HG02798 (cell line): ENCODE measurements at regions not wholly inside any gene's neighbourhood (a gene's known extent, or its start where the extent isn't known, plus 50 kb on each side); places are given as distances from the start of the nearest gene placed in this dataset.

ENCODE experiments used
- ATAC-seq: cut with Tn5 transposase; IDR thresholded peaks from one replicate; pipeline ENCODE4 v1.9.1; 2021; ENCODE audit warnings: mild to moderate bottlenecking; ENCODE audit not compliant: unreplicated experiment, poor library complexity

DNA sequence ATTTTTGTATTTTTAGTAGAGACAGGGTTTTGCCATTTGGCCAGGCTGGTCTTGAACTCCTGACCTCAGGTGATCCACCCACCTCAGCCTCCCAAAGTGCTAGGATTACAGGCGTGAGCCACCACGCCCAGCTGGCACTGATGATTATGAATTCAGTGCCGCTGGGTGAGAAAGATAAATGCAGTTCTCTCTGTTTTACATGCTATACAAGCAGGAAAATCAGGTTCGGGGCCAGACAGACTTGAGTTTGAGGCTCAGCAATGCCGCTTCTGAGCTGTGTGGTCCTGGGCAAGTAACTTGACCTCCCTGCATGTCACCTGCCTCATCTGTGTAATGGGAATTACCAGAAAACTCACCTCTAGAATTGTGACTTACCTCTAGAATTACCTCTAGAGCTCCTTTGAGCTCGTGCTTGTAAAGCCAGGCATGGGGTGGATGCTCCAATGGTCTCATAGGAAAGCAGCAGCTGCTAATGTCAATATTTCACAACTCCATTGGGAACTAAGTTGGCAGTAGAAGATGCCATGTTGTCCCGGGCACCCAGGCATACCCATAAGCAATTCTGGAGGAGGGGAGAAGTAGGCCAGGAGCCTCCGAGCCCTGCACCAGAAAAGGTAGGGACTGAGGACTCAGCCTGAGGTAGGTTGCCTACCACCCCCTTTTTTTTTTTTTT lies 119.8 kb upstream of the SLC25A33 start:
- ATAC-seq, result no peak

DNA sequence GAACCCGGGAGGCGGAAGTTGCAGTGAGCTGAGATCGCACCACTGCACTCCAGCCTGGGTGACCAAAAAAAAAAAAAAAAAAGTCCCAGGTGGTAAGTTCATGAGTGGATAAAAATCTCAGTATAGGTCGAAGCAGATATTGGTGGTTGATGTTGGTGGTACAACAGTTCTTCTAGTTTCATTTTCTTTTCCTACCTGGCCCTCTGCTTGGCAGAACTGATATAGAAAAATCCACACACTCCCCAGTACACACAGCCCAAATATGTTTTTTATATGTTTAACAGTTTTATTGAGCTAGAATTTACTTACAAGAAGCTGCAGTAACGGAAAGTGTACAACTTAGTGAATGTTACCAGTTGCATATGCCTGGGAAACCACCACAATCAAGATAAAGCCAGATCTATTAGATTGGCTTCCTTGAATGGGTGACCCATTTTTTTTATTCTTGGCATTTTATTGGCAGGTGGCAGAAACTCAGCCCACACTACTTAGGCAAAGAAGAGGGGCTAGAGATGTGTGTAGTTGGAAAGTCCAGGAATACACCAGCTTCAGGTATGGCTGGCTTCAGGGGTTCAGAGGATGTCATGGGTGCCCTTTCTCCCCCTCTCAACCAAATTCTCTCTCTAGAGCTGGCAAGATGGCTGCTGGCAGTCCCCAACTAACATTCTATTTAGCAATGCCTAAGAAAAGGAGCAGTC lies 118.3 kb upstream of the SLC25A33 start:
- ATAC-seq, result no peak

DNA sequence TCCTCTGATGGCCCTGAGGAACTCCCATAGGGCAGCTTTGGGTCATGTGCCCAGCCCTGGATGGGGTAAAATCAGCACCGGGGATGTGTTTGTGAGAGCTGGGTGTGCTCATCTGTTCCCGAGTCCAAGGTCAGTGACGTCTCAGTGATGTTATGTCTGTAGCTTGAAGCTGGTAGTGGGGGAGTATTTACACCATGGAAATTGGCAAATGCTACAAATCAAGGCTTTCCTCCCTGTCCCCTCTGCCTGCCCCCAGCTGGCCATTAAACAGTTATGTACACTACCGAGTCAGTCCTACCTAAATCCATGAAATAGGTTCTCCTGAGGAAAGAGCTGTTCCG lies 117.8 kb upstream of the SLC25A33 start:
- no peak for ATAC-seq

DNA sequence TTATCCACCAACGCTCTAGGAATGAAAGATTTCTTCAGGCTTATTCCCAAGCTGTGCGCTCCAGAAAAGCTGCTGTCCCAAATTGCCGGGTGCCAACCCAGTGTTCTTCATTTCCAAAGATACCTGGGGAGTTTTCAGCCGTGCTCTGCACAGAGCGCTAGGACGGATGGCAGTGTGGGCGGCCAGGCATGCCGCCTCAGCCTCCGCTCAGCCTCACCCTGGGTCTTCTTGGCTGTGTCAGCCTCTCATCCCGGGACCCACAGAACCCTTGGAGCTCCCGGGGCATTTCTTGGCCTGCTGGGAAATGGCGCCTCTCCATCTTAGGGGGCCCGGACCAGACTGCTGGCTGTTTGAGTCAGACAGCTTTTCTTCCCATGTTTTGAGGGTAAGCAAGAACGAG lies 116.9 kb upstream of the SLC25A33 start:
- no peak for ATAC-seq

DNA sequence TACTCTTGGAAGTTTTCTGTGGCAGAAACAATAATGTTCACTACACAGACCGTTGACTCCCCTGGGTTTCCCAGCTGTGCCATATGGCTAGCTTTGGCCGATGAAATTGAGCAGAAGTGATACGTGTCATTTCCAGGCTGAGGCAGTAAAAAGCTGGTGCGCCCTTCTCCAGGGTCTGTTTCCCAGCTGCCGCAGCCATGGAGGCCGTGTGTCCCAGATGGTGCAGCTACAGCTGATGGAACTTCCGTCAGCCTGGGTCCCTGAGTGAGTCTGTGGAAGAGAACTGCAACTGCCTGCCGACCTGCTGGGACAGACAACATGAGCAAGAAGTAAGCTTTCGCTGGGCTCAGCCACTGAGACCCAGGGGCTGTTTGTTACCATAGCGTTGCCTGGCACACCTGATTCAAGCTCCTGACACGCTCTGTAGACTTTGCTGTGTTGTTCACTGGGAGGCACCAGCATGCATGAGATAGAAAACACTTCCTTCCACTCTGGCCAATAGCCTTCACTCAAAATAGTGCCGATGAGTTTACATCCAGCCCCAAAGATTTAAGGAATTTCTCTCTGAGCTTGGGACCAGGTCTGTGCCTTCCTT lies 116.3 kb upstream of the SLC25A33 start:
- no peak for ATAC-seq

DNA sequence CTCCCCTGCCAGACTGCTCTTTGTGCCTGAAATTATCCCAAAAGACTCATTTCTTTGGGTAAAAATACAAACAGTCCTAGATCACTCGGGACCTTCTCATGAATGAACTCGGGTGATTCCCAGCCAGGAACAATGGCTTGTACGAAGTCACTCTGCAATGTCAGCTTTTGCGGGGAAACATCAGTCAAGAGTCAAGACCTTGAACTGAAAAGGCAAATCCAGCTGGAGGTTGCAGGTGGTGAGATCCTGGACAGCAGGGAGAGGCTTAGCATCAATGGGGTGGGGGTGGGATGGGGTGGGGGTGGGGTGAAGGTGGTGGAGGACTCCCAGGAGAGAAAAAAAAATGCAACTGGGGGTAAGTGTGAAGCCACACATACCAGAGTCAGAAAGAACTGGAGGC lies 115.0 kb upstream of the SLC25A33 start:
- ATAC-seq, result no peak

DNA sequence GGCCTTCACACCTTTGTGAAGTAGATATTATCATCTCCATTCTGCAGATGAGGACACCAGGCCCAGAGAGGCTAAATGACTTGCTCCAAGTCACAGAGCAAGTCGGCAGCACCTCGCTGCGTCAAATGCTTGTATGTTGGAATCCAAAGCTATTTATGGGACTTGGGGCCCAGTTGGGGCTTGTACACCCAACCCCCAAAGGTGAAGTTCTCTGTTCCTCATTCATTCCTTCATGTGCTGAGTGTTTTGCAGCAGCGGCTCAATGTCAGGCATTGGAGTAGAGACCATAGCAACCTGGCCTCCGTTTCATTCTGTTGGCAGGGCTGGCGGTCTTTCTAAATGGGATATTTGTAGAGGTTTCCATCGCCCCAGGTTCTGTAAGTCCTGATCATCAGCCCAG lies 113.4 kb upstream of the SLC25A33 start:
- ATAC-seq, result no peak

DNA sequence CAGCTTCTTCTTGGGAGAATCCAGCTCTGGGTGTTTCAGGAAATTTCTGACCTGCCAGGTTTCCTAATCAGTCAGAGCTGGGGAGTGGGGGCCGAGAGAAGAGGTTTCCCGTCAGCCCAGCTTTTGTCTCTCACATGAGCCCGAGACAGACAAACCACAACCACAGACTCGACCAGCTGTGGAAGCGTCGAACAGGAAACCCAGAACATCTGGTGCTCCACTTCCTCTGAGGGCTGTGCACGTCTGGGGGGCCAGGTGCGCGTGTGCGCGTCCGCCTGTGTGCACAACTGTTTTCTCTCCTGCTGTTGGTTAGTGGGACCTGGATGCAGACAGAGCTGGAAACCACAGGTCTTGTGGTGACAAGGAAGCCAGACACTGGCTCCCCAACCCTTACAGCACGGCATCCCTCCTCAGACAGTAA lies 113.0 kb upstream of the SLC25A33 start:
- peak; percentile 61 for ATAC-seq

DNA sequence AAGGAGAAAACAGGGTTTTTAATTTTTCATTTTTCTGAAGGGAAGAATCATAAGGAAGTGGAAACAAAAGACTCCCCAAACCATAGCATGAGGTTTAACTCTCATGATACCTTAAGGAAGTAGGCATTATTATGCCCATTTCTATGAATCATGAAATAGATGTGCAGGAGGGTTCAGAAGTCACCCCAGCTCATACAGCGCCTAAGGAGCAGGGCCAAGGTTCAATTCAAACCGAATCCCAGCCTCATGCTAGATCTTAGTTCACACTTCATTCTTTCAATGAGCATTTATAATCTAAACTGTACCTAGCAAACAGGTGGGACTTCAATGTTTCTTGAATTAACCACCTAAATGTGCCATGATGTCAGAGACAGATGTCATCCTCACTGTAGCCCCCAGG lies 111.9 kb upstream of the SLC25A33 start:
- ATAC-seq, result no peak

DNA sequence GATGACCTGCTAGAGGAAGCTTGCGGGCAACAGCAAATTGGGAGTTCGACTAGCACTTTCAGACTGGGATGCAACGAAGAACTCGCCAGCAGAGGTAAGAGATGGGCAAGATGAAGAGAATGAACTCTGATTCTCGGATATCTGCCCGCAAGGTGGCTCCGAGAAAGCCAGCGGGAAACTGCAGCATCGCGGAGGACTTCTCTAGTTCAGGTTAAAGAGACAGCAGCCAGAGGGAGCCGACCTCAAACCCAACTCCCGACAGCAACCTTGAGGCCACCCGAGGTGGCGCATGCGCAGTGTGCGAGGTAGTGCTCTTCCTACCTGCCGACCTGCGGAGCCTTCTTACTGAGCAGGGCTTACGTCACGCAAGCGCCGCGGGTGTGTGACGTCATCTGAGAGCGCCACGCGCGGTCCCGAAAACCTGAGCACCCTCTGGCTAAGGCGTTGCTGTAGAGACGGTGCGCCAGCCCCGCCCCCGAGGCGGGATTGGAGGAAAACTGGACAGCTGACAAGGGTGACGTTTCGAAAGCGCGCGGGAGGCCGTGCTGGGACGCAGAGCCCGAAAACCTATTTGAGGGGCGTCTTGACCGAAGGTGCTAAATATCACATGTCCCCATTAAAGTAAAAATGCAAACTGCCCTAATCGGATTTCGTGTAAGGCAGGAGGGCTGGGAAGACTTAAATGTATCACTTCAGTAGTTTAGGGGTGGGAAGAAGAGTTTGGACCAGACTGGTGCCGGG lies 110.5 kb upstream of the SLC25A33 start:
- ATAC-seq, result peak; percentile 88

DNA sequence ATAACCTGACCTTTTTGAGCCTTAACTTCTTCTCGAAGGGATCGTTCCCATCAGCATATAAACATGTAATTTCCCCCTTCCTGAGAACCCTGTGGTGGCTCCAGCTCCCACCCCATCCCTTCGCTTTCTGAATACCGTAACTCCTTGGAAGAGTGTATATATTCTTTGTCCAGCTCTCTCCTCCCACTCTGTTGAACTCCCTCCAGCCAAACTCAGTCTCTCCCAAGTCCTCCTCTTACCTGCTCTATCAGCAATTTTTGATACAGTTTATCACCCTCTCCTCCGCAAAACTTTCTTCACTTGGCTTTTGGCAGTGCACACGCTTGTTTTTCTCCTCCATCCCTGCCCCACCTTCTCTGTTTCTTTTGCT lies 109.9 kb upstream of the SLC25A33 start:
- ATAC-seq, result no peak

DNA sequence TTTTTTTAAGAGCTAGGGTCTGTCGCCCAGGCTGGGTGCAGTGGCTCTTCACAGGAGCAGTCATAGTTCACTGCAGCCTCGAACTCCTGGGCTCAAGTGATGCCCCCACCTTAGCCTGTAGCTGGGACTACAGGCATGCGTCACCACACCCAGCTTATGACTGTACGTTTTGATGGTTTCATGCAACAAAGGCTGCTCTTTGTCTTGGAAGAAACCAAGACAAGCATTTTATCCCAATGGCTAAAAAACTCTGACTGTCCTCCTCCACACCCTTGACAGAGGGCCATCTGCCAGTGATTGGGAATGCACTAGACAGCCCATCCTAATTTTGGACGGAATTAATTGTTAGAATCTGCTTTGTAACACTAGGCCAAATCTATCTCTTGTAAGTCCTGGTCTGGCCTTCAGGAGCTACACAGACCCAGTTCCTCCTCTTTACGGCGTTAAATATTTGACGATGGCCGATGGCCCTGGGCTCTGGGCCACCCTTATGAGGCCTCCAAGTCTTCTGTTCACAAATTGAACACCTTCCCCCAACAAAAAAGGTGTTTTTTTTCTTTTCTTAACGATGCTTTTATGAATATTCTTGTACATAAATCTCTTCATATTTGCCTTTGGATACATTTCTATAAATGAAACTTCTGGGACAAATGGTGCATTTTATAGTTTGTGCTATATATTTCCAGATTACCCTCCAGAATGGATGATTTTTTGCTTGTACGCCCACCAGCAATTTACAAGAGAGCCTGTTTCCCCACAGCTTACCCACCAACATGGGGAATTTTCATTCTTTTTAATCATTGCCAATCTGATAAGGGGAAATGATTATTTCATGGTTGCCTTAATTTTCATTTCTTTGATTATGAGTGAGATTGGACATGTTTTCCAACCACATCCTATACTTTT lies 104.8 kb upstream of the SLC25A33 start:
- no peak for ATAC-seq

DNA sequence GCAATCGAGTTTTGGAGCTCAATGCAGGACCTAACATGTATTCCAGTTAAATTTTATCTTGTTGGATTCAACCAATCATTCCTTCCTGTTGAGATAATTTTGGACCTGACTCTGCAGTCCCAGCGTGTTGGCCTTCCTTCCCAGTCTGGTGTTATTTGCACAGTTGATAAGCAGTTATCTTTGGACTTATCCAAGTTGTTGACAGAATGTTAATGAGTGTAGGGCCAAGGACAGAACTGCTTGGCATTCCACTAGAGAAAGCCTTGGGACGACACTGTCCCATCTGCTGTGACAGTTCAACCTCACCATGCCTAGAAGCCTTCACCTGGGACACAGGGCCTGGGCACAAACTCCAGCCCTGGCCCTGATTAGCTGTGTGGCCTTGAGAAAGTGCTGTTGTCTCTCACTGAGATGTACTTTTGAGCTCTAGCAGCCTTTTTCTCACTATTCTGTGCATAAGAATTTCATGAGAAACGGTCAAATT lies 104.1 kb upstream of the SLC25A33 start:
- ATAC-seq, result no peak

DNA sequence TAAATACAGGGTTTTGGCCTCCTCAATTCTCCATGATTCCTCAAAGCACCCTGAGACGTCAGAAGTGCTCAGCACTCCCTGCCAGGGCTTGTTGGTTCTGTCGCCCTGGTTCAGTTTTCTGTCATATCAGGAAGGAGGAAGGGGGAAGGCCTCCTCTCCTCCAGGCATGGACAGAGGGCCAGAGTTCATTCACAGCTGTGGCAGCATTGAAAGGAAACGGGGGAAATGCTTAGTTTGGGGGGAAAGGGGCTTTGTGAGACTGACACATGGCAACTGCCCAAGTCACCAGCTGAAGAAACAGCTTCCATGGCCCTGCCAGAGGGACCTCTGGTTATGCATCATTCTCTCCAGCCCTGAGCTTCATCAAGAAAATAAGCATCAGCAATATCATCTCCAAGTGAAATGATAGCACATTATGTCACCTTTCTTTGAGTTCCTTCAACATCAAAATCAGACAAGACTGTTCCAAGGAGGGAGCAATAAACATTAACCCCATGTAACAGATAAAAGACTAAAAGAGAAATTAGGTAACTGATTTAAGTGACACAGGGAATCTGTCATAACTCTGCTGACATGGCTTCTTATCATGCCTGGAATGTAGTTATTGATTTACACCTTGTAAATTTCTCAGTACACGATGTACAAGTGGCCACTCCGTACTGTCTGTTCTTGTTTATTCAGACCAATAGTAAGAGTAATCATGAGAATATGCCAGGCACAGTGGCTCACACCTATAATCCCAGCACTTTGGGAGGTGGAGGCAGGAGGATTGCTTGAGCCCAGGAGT lies 103.2 kb upstream of the SLC25A33 start:
- no peak for ATAC-seq

DNA sequence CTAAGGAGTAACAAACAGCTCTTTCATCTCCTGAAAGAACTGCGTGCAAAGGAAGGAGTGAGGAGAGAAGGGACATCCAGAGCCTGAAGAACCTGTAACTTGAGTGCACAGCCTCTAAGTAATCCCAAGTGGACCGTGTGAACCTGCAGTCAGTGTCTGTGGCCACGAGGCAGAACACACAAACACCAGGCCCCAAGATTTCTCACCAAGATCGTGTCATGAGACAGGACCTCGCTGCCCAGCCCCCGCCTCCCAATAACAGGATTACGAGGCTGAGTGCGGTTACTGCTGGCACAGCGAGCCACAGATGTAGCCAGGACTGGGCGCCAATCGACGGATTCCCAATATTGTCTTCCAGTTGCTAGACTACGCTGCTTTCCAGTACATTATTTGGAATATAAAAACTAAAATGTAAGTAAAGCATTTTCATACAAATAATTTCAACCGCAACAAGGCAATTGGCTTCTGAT lies 101.3 kb upstream of the SLC25A33 start:
- ATAC-seq, result no peak

DNA sequence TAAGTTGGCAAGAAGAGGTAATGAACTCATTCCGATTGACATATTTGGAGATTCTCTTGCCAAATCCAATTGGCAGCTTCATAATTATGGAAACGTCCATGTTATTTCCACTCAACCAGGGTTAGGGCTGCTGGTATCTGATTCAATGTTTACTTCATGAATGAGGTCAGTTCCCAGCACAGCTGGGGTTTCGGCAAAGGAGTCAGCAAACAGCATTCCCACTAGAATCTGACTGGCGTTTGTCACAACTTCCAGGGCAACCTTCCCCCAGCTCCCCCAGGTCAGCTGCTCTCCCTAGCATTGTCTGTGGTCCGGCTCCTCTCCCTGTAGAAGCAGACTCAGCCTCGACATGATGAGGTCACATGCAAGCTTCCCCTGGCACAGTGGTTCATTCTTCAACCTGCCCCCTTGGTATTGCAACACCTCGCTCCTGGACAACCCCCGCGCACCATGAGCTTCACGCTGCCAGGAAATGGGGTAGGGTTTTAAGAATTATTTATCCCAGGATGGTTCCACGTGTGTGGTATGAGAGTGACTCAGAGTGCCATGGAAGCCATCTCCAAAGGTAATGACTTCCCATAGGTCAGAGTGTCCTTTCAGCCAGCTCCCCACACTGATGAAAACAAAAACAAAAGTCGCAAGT lies 100.7 kb upstream of the SLC25A33 start:
- ATAC-seq, result no peak

DNA sequence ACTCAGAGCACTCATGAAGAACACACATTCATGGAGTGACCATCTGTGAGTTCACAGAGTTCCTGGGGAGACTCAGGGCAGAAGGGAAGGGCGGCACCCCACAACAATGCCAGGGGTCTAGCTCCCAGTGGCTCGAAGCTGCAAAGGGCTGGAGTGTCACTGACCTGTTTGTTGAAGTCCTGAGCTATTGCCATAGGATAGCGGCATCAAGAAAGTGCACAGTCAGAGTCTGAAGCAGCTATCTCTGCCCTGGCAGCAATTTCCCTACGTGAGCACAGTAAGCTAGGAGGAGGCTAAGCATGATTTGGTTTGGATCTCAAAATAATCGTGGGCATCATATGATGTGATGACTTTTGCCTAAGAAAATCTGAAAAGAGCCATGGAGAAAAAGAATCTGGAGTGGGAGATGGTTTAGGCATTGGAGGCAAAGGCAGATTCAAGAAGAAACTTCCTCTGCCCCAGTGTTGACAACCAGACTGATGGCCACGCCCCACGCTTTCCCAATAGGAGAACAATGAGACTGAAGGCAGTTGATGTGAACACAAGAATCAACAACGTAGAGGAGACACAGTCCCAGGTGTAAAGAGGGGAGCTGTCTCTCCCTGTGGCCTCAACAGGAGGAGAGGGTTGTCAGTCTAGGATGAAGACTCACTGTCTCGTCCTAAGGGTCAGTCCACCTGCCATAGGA lies 100.0 kb upstream of the SLC25A33 start:
- ATAC-seq, result no peak

DNA sequence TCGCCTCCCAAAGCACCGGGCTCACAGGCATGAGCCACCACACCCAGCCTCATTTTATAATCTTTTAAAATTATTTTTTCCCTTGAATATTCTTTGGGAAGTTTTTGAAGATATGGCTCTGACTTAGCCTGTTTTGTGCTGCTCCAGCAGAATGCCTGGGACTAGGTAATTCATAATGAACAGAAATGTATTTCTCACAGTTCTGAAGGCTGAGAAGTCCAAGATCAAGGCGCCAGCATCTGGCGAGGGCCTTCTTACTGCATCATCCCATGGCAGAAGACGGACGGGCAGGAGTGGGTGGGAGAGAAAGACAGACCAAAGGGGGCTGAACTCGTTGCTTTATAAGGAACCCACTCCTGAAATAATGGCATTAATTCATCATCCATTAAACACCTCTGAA lies 99.0 kb upstream of the SLC25A33 start:
- ATAC-seq, result no peak
